GM11168 (cell line): ENCODE measurements at regions not wholly inside any gene's neighbourhood (a gene's known extent, or its start where the extent isn't known, plus 50 kb on each side); places are given as distances from the start of the nearest gene placed in this dataset.
"Not testable (repeated sequence)": the region's sequence is repeated elsewhere in the genome, so short reads cannot be mapped to it uniquely, and the experiment has no call there.

Experiments used
- in situ Hi-C: fragments of 300-500 bp; cut with MboI; formaldehyde crosslinking; loops from one replicate; pipeline ENCODE4 v1.12.0; 2022; ENCODE audit warnings: low sequenced_read_pairs; ENCODE audit not compliant: unreplicated experiment

- in situ Hi-C loops, result not testable (repeated sequence)
Measured at GRCh38 chr2:224089606-224090005, 50.5 kb upstream of the SERPINE2 start.
